ENCODE measurements at regions not wholly inside any gene's neighbourhood (a gene's known extent, or its start where the extent isn't known, plus 50 kb on each side); places are given as distances from the start of the nearest gene placed in this dataset.

DNA sequence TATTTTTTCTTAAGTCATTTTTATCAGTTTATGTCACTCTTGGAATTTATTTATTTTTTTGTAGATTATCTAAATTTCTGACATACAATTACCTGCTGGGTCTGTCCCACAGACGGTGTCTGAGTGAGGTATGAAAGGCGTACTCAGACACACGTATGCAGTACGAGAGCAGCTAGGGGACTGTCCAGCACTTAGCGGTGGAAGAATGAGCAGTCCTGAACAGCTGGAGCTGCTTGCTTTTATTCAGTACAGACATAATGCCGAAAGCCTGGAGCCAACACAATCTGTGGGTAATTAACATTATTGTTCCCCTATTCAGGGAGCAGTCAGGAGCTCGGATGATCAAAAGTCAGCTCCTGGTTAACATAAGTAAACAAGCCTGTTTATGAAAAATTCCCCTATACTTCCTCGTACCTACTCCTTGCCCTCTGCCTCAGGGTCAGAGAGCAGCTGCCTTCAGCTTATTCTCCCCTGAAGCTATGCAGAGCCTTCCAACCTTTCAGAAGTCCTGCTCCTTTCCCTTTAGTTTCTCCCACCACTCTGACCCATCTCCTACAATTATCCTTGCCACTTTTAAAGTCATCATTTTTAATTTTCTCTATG lies 488.0 kb upstream of the POM121L12 start:
- no peak for TF ChIP-seq CTCF (IDR thresholded peaks at IDR 0.05)
- TF ChIP-seq POLR2A (IDR thresholded peaks at IDR 0.05): no peak

Data from thyroid gland (tissue), 4 donors.